ENCODE measurements at regions not wholly inside any gene's neighbourhood (a gene's known extent, or its start where the extent isn't known, plus 50 kb on each side); places are given as distances from the start of the nearest gene placed in this dataset.

DNA sequence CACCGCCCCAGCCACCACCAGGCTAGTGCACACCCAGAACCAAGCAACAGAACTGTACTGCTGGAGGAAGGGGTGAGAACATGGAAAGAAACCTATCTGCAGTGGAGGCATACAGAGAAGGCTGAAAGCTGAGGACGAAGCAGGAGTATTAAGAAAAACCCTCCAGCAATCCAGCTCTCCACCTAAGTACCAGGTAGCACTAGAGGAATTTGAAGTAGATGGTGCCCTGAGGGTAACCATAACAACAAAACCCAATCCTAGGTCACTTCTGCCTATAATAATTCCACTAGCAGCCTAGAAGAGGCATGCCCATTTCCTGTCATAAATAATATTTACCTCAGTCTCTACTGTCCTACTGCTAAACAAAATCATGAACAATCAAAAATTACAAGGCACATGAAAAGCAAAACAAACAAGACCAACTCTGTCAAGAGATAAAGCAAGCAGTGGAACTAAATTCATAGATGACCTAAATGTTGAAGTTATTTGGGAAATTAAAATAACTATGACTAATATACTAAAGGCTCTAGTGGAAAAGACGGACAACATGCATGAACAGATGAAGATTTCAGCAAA is 51.1 kb downstream of the HYCC1 start:
- Mint-ChIP-seq H3K36me3 (ENCODE audit: low read depth) (peaks cover 24% of the 10 kb centered on the region), H3K4me1 (no peaks in the 10 kb centered on the region), H3K4me3 (no peak overlapping the region), H3K27ac (no peak overlapping the region), H3K9me3 (no peaks in the 10 kb centered on the region), H3K27me3 (no peaks in the 10 kb centered on the region)
- DNase-seq, result no peak
- intact Hi-C loops (cut with micrococcal nuclease), result no loop called here

DNA sequence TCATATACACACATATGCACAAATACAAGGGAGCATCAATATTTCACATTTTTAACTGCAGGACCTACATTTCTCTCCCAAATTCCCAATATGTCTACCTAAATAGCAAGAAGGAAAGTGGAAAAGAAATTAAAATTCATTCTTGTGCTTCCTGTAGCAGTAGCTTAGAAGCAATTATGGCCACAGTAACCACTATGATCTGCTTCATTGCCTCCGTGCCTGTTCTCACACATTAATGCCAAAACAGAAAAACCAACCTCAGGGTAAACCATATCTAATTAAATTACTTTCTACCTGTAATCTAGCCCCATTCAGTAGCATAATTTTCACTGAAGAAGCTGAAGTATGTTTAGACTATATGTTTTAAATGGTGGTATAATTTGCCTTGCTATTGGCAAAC is 55.2 kb downstream of the HYCC1 start:
- Mint-ChIP-seq H3K9me3 (no peaks in the 10 kb centered on the region), H3K4me3 (no peak overlapping the region), H3K4me1 (no peaks in the 10 kb centered on the region), H3K27ac (no peak overlapping the region), H3K27me3 (no peaks in the 10 kb centered on the region), H3K36me3 (ENCODE audit: low read depth) (peaks cover 22% of the 10 kb centered on the region)
- DNase-seq, result no peak
- intact Hi-C loops (cut with micrococcal nuclease), result no loop called here

DNA sequence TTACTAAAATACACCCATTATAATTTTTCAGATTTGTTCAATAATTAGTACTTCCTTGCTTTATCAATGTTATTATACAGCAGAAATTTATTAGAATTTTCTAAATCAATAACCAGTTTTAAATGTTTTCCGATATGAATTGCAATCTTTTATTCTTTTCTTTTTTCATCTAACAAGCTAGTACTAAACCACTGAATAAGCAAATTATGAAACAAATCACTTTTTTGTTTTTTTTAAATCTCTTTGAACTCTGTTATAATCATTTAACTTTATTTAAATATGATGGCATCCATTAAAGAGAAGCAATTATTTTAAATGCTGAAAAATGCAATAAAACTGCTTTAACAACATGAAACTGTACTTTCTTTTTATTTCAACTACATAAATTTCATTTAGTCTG is 59.7 kb downstream of the HYCC1 start:
- intact Hi-C loops (cut with micrococcal nuclease), result no loop called here
- H3K4me1 Mint-ChIP-seq, result no peaks in the 10 kb centered on the region
- no peaks in the 10 kb centered on the region for H3K27me3 Mint-ChIP-seq

DNA sequence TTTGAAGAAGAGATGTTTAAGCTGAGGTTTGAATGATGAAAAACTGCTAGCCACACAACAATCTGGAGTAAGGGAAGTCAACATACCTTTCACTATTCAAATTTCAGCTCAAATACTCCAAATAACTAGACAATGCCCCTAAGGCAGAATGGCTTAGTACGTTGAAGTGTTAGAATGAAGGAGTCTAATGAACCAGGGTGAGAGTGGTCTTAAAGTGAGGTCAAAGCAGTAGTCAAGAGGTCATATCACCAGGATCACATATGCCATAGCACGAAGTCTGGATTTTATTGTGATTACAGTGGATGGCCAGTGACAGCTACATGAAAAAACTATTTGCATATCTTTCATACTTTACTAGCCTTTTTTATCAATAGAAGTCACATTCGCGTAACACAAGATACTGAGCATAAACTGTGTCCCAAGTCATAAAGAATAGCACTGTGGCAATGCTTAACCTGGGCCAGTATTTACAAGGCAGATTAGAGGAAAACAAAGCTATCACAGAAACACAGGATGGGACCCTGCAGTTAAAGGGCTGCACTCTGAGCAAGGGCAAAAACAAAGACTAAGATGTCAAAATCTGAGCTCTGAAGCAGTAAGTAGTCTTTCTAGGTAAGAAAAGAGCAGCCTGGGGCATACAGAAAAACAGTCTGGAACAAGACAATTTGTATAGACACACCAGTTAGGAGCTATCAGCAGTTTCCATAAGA is 61.5 kb downstream of the HYCC1 start:
- intact Hi-C loops (cut with micrococcal nuclease), result no loop called here
- Mint-ChIP-seq H3K4me3 (no peak overlapping the region), H3K9me3 (no peaks in the 10 kb centered on the region), H3K36me3 (ENCODE audit: low read depth) (peaks cover 9% of the 10 kb centered on the region), H3K4me1 (no peaks in the 10 kb centered on the region), H3K27me3 (no peaks in the 10 kb centered on the region), H3K27ac (no peak overlapping the region)
- DNase-seq, result no peak

More for the DNA sequence above, 59.7 kb downstream of the HYCC1 start:
- H3K4me3 Mint-ChIP-seq, result no peak overlapping the region
- H3K36me3 Mint-ChIP-seq (ENCODE audit: low read depth), result peaks cover 17% of the 10 kb centered on the region
- no peak overlapping the region for H3K27ac Mint-ChIP-seq
- no peak for DNase-seq
- no peaks in the 10 kb centered on the region for H3K9me3 Mint-ChIP-seq

DNA sequence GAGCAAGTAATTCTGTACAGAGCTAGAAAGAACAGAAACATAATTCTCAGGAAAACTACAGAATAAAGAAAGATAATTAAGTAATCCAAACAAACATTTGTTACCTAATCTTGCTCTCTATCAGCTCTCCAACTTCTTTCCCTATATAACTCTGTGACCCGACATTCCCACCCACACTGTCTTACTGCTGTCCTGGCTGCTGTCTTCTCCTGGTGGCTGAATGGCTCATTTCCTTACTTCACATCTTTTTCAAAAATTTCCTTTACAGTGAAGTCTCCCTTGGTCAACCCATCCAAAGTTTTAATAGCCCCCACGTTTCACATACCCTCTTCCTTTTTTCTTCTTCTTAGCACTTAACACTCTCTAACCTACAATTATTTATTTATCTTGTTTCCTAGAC is 64.0 kb downstream of the HYCC1 start:
- Mint-ChIP-seq H3K4me1 (no peaks in the 10 kb centered on the region), H3K4me3 (no peak overlapping the region), H3K27ac (no peak overlapping the region), H3K36me3 (ENCODE audit: low read depth) (peaks cover 10% of the 10 kb centered on the region), H3K9me3 (no peaks in the 10 kb centered on the region), H3K27me3 (no peaks in the 10 kb centered on the region)
- no peak for DNase-seq
- intact Hi-C loops (cut with micrococcal nuclease), result no loop called here

DNA sequence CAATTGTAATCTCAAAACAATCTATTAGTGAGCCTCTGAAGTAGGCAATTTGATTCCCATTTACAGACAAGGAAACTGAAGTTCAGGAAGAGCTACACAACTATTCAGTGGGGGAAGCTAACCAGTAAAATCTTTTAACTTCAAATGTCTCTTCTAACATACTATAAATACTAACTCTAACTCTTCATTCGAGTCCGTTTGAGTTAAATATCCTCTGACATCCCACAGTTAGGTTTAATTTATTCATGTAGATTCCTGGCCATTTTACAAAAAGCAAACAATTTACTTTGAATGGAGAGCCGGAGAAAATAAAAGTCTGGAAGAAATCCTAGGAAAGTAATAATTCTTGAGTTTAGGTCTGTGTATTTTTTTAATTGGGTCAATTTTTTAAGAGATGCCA is 64.7 kb downstream of the HYCC1 start:
- intact Hi-C loops (cut with micrococcal nuclease), result no loop called here
- Mint-ChIP-seq H3K4me3 (no peak overlapping the region), H3K36me3 (ENCODE audit: low read depth) (peaks cover 10% of the 10 kb centered on the region), H3K9me3 (no peaks in the 10 kb centered on the region), H3K27me3 (no peaks in the 10 kb centered on the region), H3K27ac (no peak overlapping the region), H3K4me1 (no peaks in the 10 kb centered on the region)
- no peak for DNase-seq

DNA sequence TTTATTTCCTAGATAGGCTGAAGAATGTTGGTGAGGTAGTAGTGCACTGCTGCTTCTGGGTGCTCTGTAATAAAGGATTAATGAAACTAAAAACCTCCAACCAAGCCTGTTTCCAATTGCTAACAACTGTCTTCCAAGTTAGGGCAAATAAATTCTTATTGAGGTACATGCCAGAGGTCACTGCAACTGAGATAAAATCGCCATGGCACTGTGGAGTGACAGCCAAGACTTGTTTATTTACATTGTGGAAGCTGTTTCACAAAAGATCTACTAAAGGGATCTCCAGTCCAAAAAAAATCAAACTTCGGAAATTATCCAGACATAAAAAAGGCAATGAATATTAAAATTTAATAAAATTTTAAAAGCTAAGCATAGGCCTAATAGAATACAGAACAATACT is 65.2 kb downstream of the HYCC1 start:
- peaks cover 13% of the 10 kb centered on the region for H3K36me3 Mint-ChIP-seq (ENCODE audit: low read depth)
- H3K4me1 Mint-ChIP-seq, result no peaks in the 10 kb centered on the region
- H3K4me3 Mint-ChIP-seq, result no peak overlapping the region
- H3K27me3 Mint-ChIP-seq, result no peaks in the 10 kb centered on the region
- no peaks in the 10 kb centered on the region for H3K9me3 Mint-ChIP-seq
- intact Hi-C loops (cut with micrococcal nuclease), result no loop called here
- no peak for DNase-seq
- no peak overlapping the region for H3K27ac Mint-ChIP-seq

DNA sequence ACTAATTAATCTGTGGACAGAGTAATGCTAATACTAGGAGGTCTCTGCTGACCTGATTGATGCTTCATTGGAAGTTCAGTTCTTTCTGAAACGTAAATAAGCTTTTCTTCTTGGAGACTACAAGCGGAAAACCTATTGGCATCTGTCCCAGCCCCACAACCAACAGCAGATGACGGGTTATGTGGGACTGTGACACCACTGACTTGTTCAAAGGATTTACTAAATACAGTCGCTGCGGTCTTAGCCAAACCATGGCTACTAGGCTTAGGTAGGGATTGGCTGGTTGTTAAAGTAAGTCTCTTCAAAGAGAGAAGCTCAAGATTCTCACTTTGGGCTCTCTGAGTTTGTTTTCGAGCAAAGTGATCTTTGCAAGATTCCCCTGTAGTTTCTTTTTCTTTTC is 68.3 kb downstream of the HYCC1 start:
- Mint-ChIP-seq H3K4me3 (no peak overlapping the region), H3K9me3 (no peaks in the 10 kb centered on the region), H3K36me3 (ENCODE audit: low read depth) (peaks cover 14% of the 10 kb centered on the region), H3K27me3 (no peaks in the 10 kb centered on the region), H3K27ac (no peak overlapping the region), H3K4me1 (no peaks in the 10 kb centered on the region)
- no peak for DNase-seq
- intact Hi-C loops (cut with micrococcal nuclease), result no loop called here

DNA sequence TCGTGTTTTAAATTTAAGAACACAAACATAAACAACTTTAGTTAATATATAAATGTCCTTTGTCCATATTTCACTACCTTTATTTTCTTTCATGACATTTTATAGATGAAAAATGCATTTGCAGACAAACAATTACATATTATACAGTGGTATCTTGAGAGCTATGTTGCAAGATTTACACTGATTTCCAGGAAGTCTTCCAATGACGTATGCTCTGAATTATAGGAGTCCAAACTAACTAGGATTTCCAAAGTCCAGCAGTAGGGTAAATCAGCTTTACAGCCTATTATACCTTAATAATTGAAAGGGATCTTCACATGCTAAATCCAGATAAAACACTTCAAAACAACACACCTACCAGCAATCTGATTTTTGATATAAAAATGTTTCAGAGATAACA is 69.4 kb downstream of the HYCC1 start:
- no peaks in the 10 kb centered on the region for H3K4me1 Mint-ChIP-seq
- no peak for DNase-seq
- intact Hi-C loops (cut with micrococcal nuclease), result no loop called here
- H3K4me3 Mint-ChIP-seq, result no peak overlapping the region
- peaks cover 17% of the 10 kb centered on the region for H3K36me3 Mint-ChIP-seq (ENCODE audit: low read depth)
- H3K27ac Mint-ChIP-seq, result no peak overlapping the region
- no peaks in the 10 kb centered on the region for H3K9me3 Mint-ChIP-seq
- no peaks in the 10 kb centered on the region for H3K27me3 Mint-ChIP-seq

DNA sequence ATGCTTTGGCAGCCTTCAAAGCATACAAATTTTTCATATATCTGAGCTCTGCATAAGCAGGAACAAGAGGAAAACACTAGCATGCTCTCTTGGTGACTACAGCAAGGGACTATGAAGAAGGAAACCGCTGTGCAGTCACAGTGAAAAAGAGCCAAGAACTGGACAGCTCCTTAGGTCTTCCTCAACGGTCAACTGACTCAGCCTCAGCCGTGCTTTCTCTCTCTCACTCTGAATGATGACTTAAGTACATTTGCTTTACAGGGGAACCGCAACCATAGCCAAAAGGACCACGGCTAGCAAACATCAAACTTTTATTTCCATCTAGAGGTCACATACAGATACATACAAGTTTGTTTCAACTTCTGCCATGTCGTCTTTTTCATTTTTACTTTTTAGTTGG is 69.9 kb downstream of the HYCC1 start:
- Mint-ChIP-seq H3K27me3 (no peaks in the 10 kb centered on the region), H3K36me3 (ENCODE audit: low read depth) (peaks cover 17% of the 10 kb centered on the region), H3K4me1 (no peaks in the 10 kb centered on the region), H3K27ac (no peak overlapping the region), H3K9me3 (no peaks in the 10 kb centered on the region), H3K4me3 (no peak overlapping the region)
- intact Hi-C loops (cut with micrococcal nuclease), result no loop called here
- DNase-seq, result no peak

DNA sequence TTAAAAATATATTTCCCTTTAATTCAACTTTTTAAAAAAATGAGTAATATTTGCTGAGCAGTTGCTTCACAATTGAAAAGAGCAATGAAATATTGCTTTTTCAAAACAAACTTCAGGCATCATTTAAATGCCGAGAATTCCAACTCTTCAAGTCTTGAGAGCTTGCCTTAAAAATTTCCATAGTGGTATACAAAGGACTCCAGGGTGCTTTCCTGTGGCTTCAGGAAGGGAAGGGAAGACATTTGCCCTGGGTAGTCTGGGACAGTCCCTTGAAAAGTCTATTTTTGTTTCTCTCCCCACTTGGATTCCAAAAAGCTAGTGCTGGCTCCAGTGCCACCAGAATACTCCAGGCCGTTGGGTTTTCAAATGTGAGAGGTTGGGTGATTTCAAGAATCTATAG is 71.7 kb downstream of the HYCC1 start:
- DNase-seq, result no peak
- intact Hi-C loops (cut with micrococcal nuclease), result no loop called here

DNA sequence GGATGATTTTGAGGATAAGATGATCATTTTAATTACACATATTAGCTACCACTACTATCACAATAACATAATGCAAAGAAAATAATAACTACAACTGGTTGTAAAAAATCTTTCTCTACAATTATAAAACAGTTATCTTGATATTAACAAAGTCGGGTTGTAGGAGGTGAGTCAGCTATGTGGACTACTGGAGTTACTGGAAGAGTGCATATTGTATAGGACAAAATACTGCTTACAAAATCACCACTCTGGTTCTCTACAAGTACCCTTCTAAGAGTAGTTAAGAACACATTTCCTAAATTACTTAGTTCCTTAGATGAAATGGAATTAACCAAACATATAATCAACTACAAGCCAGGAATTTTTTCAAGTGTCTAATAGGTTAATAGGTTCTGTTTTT is 74.1 kb downstream of the HYCC1 start:
- intact Hi-C loops (cut with micrococcal nuclease), result no loop called here
- no peaks in the 10 kb centered on the region for H3K4me1 Mint-ChIP-seq
- DNase-seq, result no peak
- no peak overlapping the region for H3K27ac Mint-ChIP-seq
- no peaks in the 10 kb centered on the region for H3K27me3 Mint-ChIP-seq
- H3K9me3 Mint-ChIP-seq, result no peaks in the 10 kb centered on the region
- H3K4me3 Mint-ChIP-seq, result no peak overlapping the region
- H3K36me3 Mint-ChIP-seq (ENCODE audit: low read depth), result peaks cover 9% of the 10 kb centered on the region

More for the DNA sequence above, 71.7 kb downstream of the HYCC1 start:
- Mint-ChIP-seq H3K4me3 (no peak overlapping the region), H3K27ac (no peak overlapping the region), H3K9me3 (no peaks in the 10 kb centered on the region), H3K27me3 (no peaks in the 10 kb centered on the region), H3K36me3 (ENCODE audit: low read depth) (peaks cover 17% of the 10 kb centered on the region), H3K4me1 (no peaks in the 10 kb centered on the region)

DNA sequence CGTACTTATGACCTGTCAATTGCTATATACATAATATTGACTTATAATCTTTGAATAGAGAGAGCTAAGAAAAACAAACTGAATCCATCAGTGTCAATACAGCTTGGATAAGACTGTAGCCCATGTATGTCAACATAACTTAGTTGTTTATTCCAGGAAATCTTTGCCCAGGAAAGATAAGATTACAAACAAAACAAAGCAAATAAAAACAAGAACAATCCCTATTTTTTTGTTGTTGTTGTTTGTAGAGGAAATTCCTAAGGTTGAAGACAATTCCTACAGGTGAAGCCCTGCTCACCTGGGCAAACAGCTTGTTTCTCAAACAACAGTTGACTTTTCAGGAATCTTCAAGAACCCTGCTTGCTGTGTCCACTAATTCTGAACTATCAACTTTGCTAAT is 76.0 kb downstream of the HYCC1 start:
- Mint-ChIP-seq H3K9me3 (no peaks in the 10 kb centered on the region), H3K27me3 (peaks cover 2% of the 10 kb centered on the region), H3K4me3 (no peak overlapping the region), H3K36me3 (ENCODE audit: low read depth) (peaks cover 6% of the 10 kb centered on the region), H3K27ac (no peak overlapping the region), H3K4me1 (no peaks in the 10 kb centered on the region)
- intact Hi-C loops (cut with micrococcal nuclease), result no loop called here
- no peak for DNase-seq

DNA sequence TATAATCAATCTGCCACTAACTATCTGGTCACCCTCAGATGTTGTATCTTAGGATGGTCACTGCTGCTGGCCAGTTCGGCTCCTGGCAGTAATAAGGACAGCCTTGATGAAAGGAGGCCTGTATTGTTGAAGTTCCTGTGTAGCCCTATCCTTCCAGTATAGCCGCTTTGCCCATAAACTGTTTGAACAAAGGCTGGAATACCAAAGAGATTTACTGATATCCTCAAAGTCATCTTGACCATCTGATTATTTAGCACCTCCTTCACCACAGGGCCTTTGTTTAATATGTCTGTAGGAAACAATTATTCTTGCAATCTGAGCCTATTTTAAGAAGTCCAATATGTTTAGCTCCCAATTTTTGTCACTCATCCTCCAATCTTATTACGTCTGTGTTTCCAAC is 77.7 kb downstream of the HYCC1 start:
- Mint-ChIP-seq H3K4me3 (no peak overlapping the region), H3K9me3 (no peaks in the 10 kb centered on the region), H3K27ac (no peak overlapping the region), H3K36me3 (ENCODE audit: low read depth) (peaks cover 5% of the 10 kb centered on the region), H3K27me3 (peaks cover 8% of the 10 kb centered on the region), H3K4me1 (no peaks in the 10 kb centered on the region)
- DNase-seq, result no peak
- intact Hi-C loops (cut with micrococcal nuclease), result no loop called here

DNA sequence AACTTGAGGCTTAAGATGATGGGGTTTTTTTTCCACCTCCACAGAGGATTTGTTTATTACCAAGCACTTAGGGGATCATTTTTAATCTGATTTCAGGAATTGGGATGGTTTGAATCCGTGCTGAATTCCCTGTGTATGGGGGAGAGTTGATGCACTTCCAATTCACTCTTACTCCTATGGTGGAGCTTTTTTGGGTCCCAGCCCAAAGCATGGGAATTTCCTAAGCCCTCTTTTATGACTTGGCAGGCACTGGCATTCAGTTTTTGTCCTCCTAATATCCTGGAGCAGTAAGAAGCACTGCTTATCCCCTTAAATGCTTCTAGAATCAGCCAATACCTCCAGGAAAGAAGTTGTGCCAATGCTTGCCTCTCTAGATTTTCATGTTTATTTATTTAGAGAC is 78.7 kb downstream of the HYCC1 start:
- intact Hi-C loops (cut with micrococcal nuclease), result no loop called here
- no peak for DNase-seq
- H3K27me3 Mint-ChIP-seq, result peaks cover 8% of the 10 kb centered on the region

More for the DNA sequence above, 78.7 kb downstream of the HYCC1 start:
- H3K27ac Mint-ChIP-seq, result no peak overlapping the region
- H3K4me1 Mint-ChIP-seq, result no peaks in the 10 kb centered on the region
- H3K9me3 Mint-ChIP-seq, result no peaks in the 10 kb centered on the region
- no peaks in the 10 kb centered on the region for H3K36me3 Mint-ChIP-seq (ENCODE audit: low read depth)
- no peak overlapping the region for H3K4me3 Mint-ChIP-seq
